ENCODE measurements at regions not wholly inside any gene's neighbourhood (a gene's known extent, or its start where the extent isn't known, plus 50 kb on each side); places are given as distances from the start of the nearest gene placed in this dataset.

DNA sequence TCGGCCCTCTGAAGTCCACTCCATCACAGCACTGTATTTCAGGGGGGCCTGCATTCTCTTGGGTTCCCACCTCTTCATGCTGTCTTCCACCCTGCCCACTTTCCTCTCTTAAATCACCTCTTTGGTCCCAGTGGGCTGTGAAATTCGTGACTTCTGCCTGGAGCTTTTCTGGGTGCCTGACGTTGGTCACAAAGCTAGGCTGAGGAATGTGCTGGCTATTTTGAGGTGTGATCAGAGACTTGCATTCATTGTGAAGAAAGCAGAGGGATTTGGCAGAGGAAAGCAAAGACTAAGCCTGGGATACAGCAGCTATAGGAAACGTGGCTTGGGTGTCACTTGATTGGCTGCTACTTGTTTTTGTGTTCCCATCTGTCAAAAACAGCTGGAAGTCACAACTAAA is 202.5 kb downstream of the SATB1 start:
- TF ChIP-seq, protein P1, sequence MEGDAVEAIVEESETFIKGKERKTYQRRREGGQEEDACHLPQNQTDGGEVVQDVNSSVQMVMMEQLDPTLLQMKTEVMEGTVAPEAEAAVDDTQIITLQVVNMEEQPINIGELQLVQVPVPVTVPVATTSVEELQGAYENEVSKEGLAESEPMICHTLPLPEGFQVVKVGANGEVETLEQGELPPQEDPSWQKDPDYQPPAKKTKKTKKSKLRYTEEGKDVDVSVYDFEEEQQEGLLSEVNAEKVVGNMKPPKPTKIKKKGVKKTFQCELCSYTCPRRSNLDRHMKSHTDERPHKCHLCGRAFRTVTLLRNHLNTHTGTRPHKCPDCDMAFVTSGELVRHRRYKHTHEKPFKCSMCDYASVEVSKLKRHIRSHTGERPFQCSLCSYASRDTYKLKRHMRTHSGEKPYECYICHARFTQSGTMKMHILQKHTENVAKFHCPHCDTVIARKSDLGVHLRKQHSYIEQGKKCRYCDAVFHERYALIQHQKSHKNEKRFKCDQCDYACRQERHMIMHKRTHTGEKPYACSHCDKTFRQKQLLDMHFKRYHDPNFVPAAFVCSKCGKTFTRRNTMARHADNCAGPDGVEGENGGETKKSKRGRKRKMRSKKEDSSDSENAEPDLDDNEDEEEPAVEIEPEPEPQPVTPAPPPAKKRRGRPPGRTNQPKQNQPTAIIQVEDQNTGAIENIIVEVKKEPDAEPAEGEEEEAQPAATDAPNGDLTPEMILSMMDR (IDR thresholded peaks at IDR 0.05), result no peak
- TF ChIP-seq POLR2AphosphoS5 (IDR thresholded peaks at IDR 0.05) (no peak), POLR2A (IDR thresholded peaks at IDR 0.05) (no peak), EP300 (IDR thresholded peaks at IDR 0.05) (no peak)

Measured in suprapubic skin (tissue), 4 donors.